HCT116 (cell line): ENCODE measurements at regions not wholly inside any gene's neighbourhood (a gene's known extent, or its start where the extent isn't known, plus 50 kb on each side); places are given as distances from the start of the nearest gene placed in this dataset.

Experiments used
- ATAC-seq: fragments of 200-7000 bp; cut with Tn5 transposase; 2 replicates; pipeline ENCODE4 v1.9.1; 2020; ENCODE audit warnings: mild to moderate bottlenecking, moderate library complexity
- BruUV-seq: library from RNA; stranded (reverse); fragments of 400-500 nt; replicated peaks from 2 replicates; lab custom pipeline; 2021; lab: Mats Ljungman, UMichigan
- CTCF ChIA-PET: fragments of 300-600 bp; sonication (Branson Sonifier 250); formaldehyde crosslinking; loops from one replicate; lab custom pipeline; 2021; ENCODE audit warnings: antibody characterized with exemption; lab: Charles Lee
- POLR2A ChIA-PET: fragments of 300-600, 350-600 bp; sonication (Branson Sonifier 250); formaldehyde crosslinking; loops from one replicate; lab custom pipeline; 2021; ENCODE audit warnings: antibody characterized with exemption; lab: Charles Lee
- RAD21 ChIA-PET, 2 experiments: fragments of 300-600 bp; sonication (Branson Sonifier 250); formaldehyde crosslinking; loops; one replicate each; lab custom pipeline; 2023; ENCODE audit warnings: low total read pairs in 2 of 2; ENCODE audit not compliant: uncharacterized antibody in 2 of 2, unreplicated experiment in 2 of 2, low non-redundant PET in 1 of 2; lab: Charles Lee
- DNase-seq: peaks from one replicate; pipeline ENCODE4 v3.0.0-alpha.2; 2010; ENCODE audit warnings: low read depth, low spot score
- H2AFZ ChIP-seq: fragments of 200-600 bp; shearing (Covaris generic), sonication (generic); 2 replicates; pipeline ENCODE4 v1.6.1; 2017; ENCODE audit warnings: low read depth, mixed run types, mixed read lengths, antibody characterized with exemption, low read length; ENCODE audit not compliant: poor library complexity, severe bottlenecking
- H3K27ac ChIP-seq: 2 replicates; pipeline ENCODE4 v1.5.1; 2012; ENCODE audit warnings: low read depth, low read length
- H3K27me3 ChIP-seq: fragments of 200-600 bp; sonication (generic); 2 replicates; pipeline ENCODE4 v1.6.1; 2016; ENCODE audit warnings: mixed run types, low read length, mixed read lengths; ENCODE audit not compliant: insufficient read depth
- H3K36me3 ChIP-seq, 2 experiments: fragments of 200-500 bp in 1 of 2; fragments of 200-600 bp in 1 of 2; sonication (Bioruptor generic) in 1 of 2; sonication (generic) in 1 of 2; 2 replicates each; pipeline versions ENCODE4 v1.5.1 to v1.6.1; 2014 to 2016; ENCODE audit warnings: low read length in 2 of 2, inconsistent platforms in 1 of 2, mixed read lengths in 1 of 2, mixed run types in 1 of 2; ENCODE audit not compliant: insufficient read depth in 2 of 2, control insufficient read depth in 1 of 2
- H3K4me1 ChIP-seq, 2 experiments: fragments of 200-600 bp in 1 of 2; sonication (generic) in 1 of 2; 2 replicates each; pipeline versions ENCODE4 v1.5.1 to v1.6.1; 2012 to 2017; ENCODE audit warnings: low read length in 2 of 2, inconsistent platforms in 1 of 2, mild to moderate bottlenecking in 1 of 2, mixed read lengths in 1 of 2, mixed run types in 1 of 2, moderate library complexity in 1 of 2; ENCODE audit not compliant: insufficient read depth in 2 of 2, control insufficient read depth in 1 of 2
- H3K4me2 ChIP-seq: fragments of 200-600 bp; sonication (generic); 2 replicates; pipeline ENCODE4 v1.6.1; 2017; ENCODE audit warnings: mixed run types, low read length, mixed read lengths
- H3K4me3 ChIP-seq, 2 experiments: fragments of 200-600 bp in 1 of 2; sonication (generic) in 1 of 2; replicated peaks in 1 of 2; 2 replicates each; pipeline ENCODE4 v1.5.1; 2011 to 2016; ENCODE audit warnings: low read length in 2 of 2, control low read depth in 1 of 2, low read depth in 1 of 2, mild to moderate bottlenecking in 1 of 2, mixed read lengths in 1 of 2, mixed run types in 1 of 2
- H3K79me2 ChIP-seq: fragments of 200-600 bp; sonication (generic); 2 replicates; pipeline ENCODE4 v1.6.1; 2017; ENCODE audit warnings: mild to moderate bottlenecking, mixed run types, low read length, moderate library complexity, mixed read lengths; ENCODE audit not compliant: insufficient read depth
- H3K9ac ChIP-seq: fragments of 200-600 bp; sonication (generic); 2 replicates; pipeline ENCODE4 v1.6.1; 2016; ENCODE audit warnings: low read length, mixed read lengths
- H3K9me2 ChIP-seq: fragments of 200-600 bp; sonication (generic), shearing (Covaris generic); 2 replicates; pipeline ENCODE4 v1.6.1; 2017; ENCODE audit warnings: mixed run types, mild to moderate bottlenecking, moderate library complexity; ENCODE audit not compliant: insufficient read depth
- H3K9me3 ChIP-seq, 2 experiments: fragments of 200-500 bp in 1 of 2; fragments of 200-600 bp in 1 of 2; sonication (Bioruptor generic) in 1 of 2; sonication (generic) in 1 of 2; 2 replicates each; pipeline ENCODE4 v1.6.1; 2014 to 2017; ENCODE audit warnings: low read length in 2 of 2, mixed read lengths in 2 of 2, inconsistent platforms in 1 of 2, low read depth in 1 of 2, mild to moderate bottlenecking in 1 of 2, mixed run types in 1 of 2, moderate library complexity in 1 of 2; ENCODE audit not compliant: control insufficient read depth in 1 of 2, insufficient read depth in 1 of 2
- H4K20me1 ChIP-seq: fragments of 200-600 bp; sonication (generic), shearing (Covaris generic); 2 replicates; pipeline ENCODE4 v1.6.1; 2017; ENCODE audit warnings: mixed run types, mild to moderate bottlenecking, moderate library complexity; ENCODE audit not compliant: insufficient read depth
- EGR1 ChIP-seq: IDR thresholded peaks from 2 replicates; pipeline ENCODE4 v1.6.1; 2012; ENCODE audit warnings: low read depth
- JUND ChIP-seq: IDR thresholded peaks from 2 replicates; pipeline ENCODE4 v1.6.1; 2012
- POLR2A ChIP-seq: IDR thresholded peaks from 2 replicates; pipeline ENCODE4 v1.7.0; 2011; ENCODE audit warnings: borderline replicate concordance; ENCODE audit not compliant: insufficient read depth, insufficient read length; ENCODE audit errors: extremely low read depth
- RAD21 ChIP-seq: IDR thresholded peaks from 2 replicates; pipeline ENCODE4 v1.6.1; 2012; ENCODE audit warnings: low read depth, mild to moderate bottlenecking
- SIN3A ChIP-seq: IDR thresholded peaks from 2 replicates; pipeline ENCODE4 v1.6.1; 2012; ENCODE audit warnings: low read depth
- intact Hi-C: fragments of 100-400 bp; cut with micrococcal nuclease; formaldehyde crosslinking; loops from 2 replicates; pipeline ENCODE4 v1.10.0; 2022
- TF ChIP-seq, protein P1 (sequence below): IDR thresholded peaks from 2 replicates; pipeline ENCODE4 v1.6.1; 2012; ENCODE audit warnings: low read depth

- TF ChIP-seq, protein P1, sequence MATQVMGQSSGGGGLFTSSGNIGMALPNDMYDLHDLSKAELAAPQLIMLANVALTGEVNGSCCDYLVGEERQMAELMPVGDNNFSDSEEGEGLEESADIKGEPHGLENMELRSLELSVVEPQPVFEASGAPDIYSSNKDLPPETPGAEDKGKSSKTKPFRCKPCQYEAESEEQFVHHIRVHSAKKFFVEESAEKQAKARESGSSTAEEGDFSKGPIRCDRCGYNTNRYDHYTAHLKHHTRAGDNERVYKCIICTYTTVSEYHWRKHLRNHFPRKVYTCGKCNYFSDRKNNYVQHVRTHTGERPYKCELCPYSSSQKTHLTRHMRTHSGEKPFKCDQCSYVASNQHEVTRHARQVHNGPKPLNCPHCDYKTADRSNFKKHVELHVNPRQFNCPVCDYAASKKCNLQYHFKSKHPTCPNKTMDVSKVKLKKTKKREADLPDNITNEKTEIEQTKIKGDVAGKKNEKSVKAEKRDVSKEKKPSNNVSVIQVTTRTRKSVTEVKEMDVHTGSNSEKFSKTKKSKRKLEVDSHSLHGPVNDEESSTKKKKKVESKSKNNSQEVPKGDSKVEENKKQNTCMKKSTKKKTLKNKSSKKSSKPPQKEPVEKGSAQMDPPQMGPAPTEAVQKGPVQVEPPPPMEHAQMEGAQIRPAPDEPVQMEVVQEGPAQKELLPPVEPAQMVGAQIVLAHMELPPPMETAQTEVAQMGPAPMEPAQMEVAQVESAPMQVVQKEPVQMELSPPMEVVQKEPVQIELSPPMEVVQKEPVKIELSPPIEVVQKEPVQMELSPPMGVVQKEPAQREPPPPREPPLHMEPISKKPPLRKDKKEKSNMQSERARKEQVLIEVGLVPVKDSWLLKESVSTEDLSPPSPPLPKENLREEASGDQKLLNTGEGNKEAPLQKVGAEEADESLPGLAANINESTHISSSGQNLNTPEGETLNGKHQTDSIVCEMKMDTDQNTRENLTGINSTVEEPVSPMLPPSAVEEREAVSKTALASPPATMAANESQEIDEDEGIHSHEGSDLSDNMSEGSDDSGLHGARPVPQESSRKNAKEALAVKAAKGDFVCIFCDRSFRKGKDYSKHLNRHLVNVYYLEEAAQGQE: no peak
- TF ChIP-seq POLR2A (no peak), SIN3A (no peak), EGR1 (no peak), JUND (no peak)
Observed at GRCh38 chr7:115740043-115740442, 290.5 kb downstream of the TFEC start (continued).

GRCh38 chr7:115734641-115735040, 295.9 kb downstream of the TFEC start:
- H3K4me2 ChIP-seq: no peak overlapping the region
- no peak overlapping the region for H3K4me3 ChIP-seq
- H3K27ac ChIP-seq: no peak overlapping the region
- no peak for DNase-seq
- no peak overlapping the region for H3K9ac ChIP-seq
- no peak for TF ChIP-seq RAD21
- no peaks in the 10 kb centered on the region for H3K79me2 ChIP-seq
- no peaks in the 10 kb centered on the region for H3K9me3 ChIP-seq
- H3K27me3 ChIP-seq: no peaks in the 10 kb centered on the region
- no peaks in the 10 kb centered on the region for H4K20me1 ChIP-seq
- RAD21 ChIA-PET: no interaction called here
- POLR2A ChIA-PET: no interaction called here
- no TSS peak for BruUV-seq
- H3K9me2 ChIP-seq: no peaks in the 10 kb centered on the region
- no peaks in the 10 kb centered on the region for H3K36me3 ChIP-seq
- no peak for ATAC-seq
- H2AFZ ChIP-seq: no peak overlapping the region
- CTCF ChIA-PET: no interaction called here
- no peaks in the 10 kb centered on the region for H3K4me1 ChIP-seq
- intact Hi-C loops: no loop called here
